K562 (cell line): ENCODE measurements at regions not wholly inside any gene's neighbourhood (a gene's known extent, or its start where the extent isn't known, plus 50 kb on each side); places are given as distances from the start of the nearest gene placed in this dataset.

Source experiments
- ATAC-seq: fragments of 200-7000 bp; cut with Tn5 transposase; 3 replicates; pipeline ENCODE4 v1.9.1; 2020; ENCODE audit warnings: moderate library complexity
- BruUV-seq: library from RNA; stranded (reverse); fragments of 400-500 nt; replicated peaks from 2 replicates; lab custom pipeline; 2021; lab: Mats Ljungman, UMichigan
- CTCF ChIA-PET: fragments of 300-600 bp; formaldehyde crosslinking; extraction: SDS; loops from one replicate; lab custom pipeline; 2021; ENCODE audit warnings: low intra/inter-chr PET ratio; lab: Yijun Ruan, JAX
- POLR2A ChIA-PET: fragments of 300-600, 350-650 bp; sonication (Branson Sonifier 250); formaldehyde crosslinking; extraction: SDS; loops from one replicate; lab custom pipeline; 2021; ENCODE audit warnings: antibody characterized with exemption, inconsistent platforms; lab: Yijun Ruan, JAX
- DNase-seq, 4 experiments: peaks; one replicate each; pipeline versions ENCODE4 v3.0.0 to v3.0.0-alpha.2; 2011 to 2018; ENCODE audit warnings: low spot score in 3 of 4, mixed read lengths in 3 of 4; ENCODE audit errors: extremely low read depth in 1 of 4
- FAIRE-seq: peaks from 2 replicates; lab custom pipeline; 2011; peaks lifted over from hg19 to GRCh38; lab: Jason Lieb, UNC
- H2AFZ ChIP-seq: 2 replicates; pipeline ENCODE4 v1.6.0; 2011; ENCODE audit warnings: low read depth, low read length, control low read depth, inconsistent platforms
- H3K27ac ChIP-seq: fragments of 200-600 bp; 3 replicates; pipeline ENCODE4 v1.8.0; 2011; ENCODE audit warnings: low read depth, mild to moderate bottlenecking, control low read depth, inconsistent platforms, low read length, moderate library complexity, mixed read lengths; ENCODE audit errors: extremely low read depth
- H3K27me3 ChIP-seq, 2 experiments: fragments of 300-600 bp in 1 of 2; 2 replicates in 1 of 2; 3 replicates in 1 of 2; pipeline versions ENCODE4 v1.6.0 to v1.8.0; 2011; ENCODE audit warnings: inconsistent platforms in 2 of 2, low read length in 2 of 2, mild to moderate bottlenecking in 1 of 2, mixed read lengths in 1 of 2, moderate library complexity in 1 of 2; ENCODE audit not compliant: control insufficient read depth in 2 of 2, insufficient read depth in 2 of 2
- H3K36me3 ChIP-seq: fragments of 300-600 bp; 3 replicates; pipeline ENCODE4 v1.8.0; 2011; ENCODE audit warnings: mild to moderate bottlenecking, low read length, inconsistent platforms; ENCODE audit not compliant: control insufficient read depth, insufficient read depth
- H3K4me1 ChIP-seq, 2 experiments: fragments of 200-600 bp in 1 of 2; replicated peaks in 1 of 2; 2 replicates in 1 of 2; 3 replicates in 1 of 2; pipeline versions ENCODE4 v1.5.1 to v1.8.0; 2011; ENCODE audit warnings: inconsistent platforms in 2 of 2, low read length in 2 of 2, mild to moderate bottlenecking in 1 of 2, mixed read lengths in 1 of 2, moderate library complexity in 1 of 2; ENCODE audit not compliant: control insufficient read depth in 2 of 2, insufficient read depth in 2 of 2
- H3K4me2 ChIP-seq: 2 replicates; pipeline ENCODE4 v1.6.1; 2011; ENCODE audit warnings: low read length, control low read depth, inconsistent platforms, mixed read lengths; ENCODE audit not compliant: insufficient read depth
- H3K4me3 ChIP-seq: fragments of 200-600 bp; sonication (generic), shearing (Covaris generic); 2 replicates; pipeline ENCODE4 v1.5.1; 2016; ENCODE audit warnings: control low read depth, inconsistent platforms
- H3K79me2 ChIP-seq: fragments of 200-600 bp; 3 replicates; pipeline ENCODE4 v1.8.0; 2011; ENCODE audit warnings: low read length, inconsistent platforms; ENCODE audit not compliant: control insufficient read depth, insufficient read depth
- H3K9ac ChIP-seq, 2 experiments: 2 replicates each; pipeline versions ENCODE4 v1.6.0 to v1.6.1; 2011; ENCODE audit warnings: low read depth in 2 of 2, low read length in 2 of 2, control low read depth in 1 of 2, inconsistent platforms in 1 of 2, mild to moderate bottlenecking in 1 of 2, mixed read lengths in 1 of 2; ENCODE audit not compliant: insufficient read depth in 1 of 2
- H3K9me1 ChIP-seq: one replicate; pipeline ENCODE4 v1.6.0; 2011; ENCODE audit warnings: inconsistent platforms, mild to moderate bottlenecking, low read length, moderate library complexity; ENCODE audit not compliant: control insufficient read depth, insufficient read depth
- H3K9me3 ChIP-seq: replicated peaks from 2 replicates; pipeline ENCODE4 v1.5.1; 2011; ENCODE audit warnings: low read depth, low read length, inconsistent platforms; ENCODE audit not compliant: control insufficient read depth, insufficient read depth
- H4K20me1 ChIP-seq: replicated peaks from 2 replicates; pipeline ENCODE4 v1.6.1; 2011; ENCODE audit warnings: low read length, inconsistent platforms, mixed read lengths; ENCODE audit not compliant: control insufficient read depth, insufficient read depth
- ADNP ChIP-seq: fragments of 200-800 bp; sonication (Bioruptor generic); IDR thresholded peaks from 2 replicates; pipeline ENCODE4 v1.6.1; 2016; ENCODE audit warnings: missing genetic modification characterization, missing compliant biosample characterization
- DACH1 ChIP-seq: fragments of 450-650 bp; IDR thresholded peaks from 2 replicates; pipeline ENCODE4 v1.6.1; 2018; ENCODE audit not compliant: partially characterized antibody
- EP300 ChIP-seq: IDR thresholded peaks from 2 replicates; pipeline ENCODE4 v1.6.1; 2012; ENCODE audit warnings: low read length, improper control_type of control experiment
- GATAD2A ChIP-seq: fragments of 450-650 bp; IDR thresholded peaks from 2 replicates; pipeline ENCODE4 v1.6.1; 2017
- JUND ChIP-seq, 2 experiments: IDR thresholded peaks; 2 replicates in 1 of 2; 3 replicates in 1 of 2; pipeline ENCODE4 v1.6.1; 2011; ENCODE audit warnings: borderline replicate concordance in 2 of 2, low read depth in 2 of 2, low read length in 2 of 2, improper control_type of control experiment in 1 of 2, missing biosample characterization in 1 of 2, missing genetic modification characterization in 1 of 2, missing genetic modification reagents in 1 of 2
- L3MBTL2 ChIP-seq: fragments of 450-650 bp; IDR thresholded peaks from 2 replicates; pipeline ENCODE4 v1.6.1; 2016; ENCODE audit warnings: mild to moderate bottlenecking, moderate library complexity
- MGA ChIP-seq: fragments of 450-650 bp; IDR thresholded peaks from 2 replicates; pipeline ENCODE4 v1.6.1; 2016; ENCODE audit warnings: mild to moderate bottlenecking, moderate library complexity
- NFE2 ChIP-seq: IDR thresholded peaks from 2 replicates; pipeline ENCODE4 v1.6.1; 2014; ENCODE audit warnings: antibody characterized with exemption, low read depth
- ZNF146 ChIP-seq: IDR thresholded peaks from one replicate; pipeline ENCODE4 v1.6.1; 2018; ENCODE audit warnings: missing compliant biosample characterization; ENCODE audit not compliant: unreplicated experiment
- ZNF282 ChIP-seq: sonication (generic); formaldehyde crosslinking; IDR thresholded peaks from 2 replicates; pipeline ENCODE4 v1.8.1; 2023; ENCODE audit warnings: missing genetic modification reagents
- ZNF561 ChIP-seq: fragments of 450-650 bp; formaldehyde crosslinking; conservative IDR thresholded peaks from 2 replicates; pipeline ENCODE4 v1.4.0; 2020; ENCODE audit warnings: mild to moderate bottlenecking, moderate library complexity
- WGBS: fragments of 100-300 bp; shearing (Covaris generic); methylation state at CpG from one replicate; pipeline ENCODE4 v1.1.6; 2016; ENCODE audit warnings: low coverage, mixed read lengths; ENCODE audit not compliant: insufficient coverage; ENCODE audit errors: missing lambda C conversion rate; 5-methylcytosine and 5-hydroxymethylcytosine counted together
- in situ Hi-C: fragments of 300-500 bp; cut with MboI; formaldehyde crosslinking; loops from 4 replicates; pipeline ENCODE4 v1.15.0; 2018; ENCODE audit warnings: inconsistent platforms, mixed read lengths
- intact Hi-C: fragments of 100-400 bp; cut with micrococcal nuclease; formaldehyde crosslinking; loops from 2 replicates; pipeline ENCODE4 v1.14.2; 2022
- TF ChIP-seq, protein P1 (sequence below): IDR thresholded peaks from 2 replicates; pipeline ENCODE4 v1.6.1; 2012; ENCODE audit warnings: low read depth, low read length, improper control_type of control experiment, borderline replicate concordance

GRCh38 chr9:115461280-115461679, 343.3 kb upstream of the TNC start:
- intact Hi-C loops (no loop called here), in situ Hi-C loops (no loop called here)
- no peaks in the 10 kb centered on the region for H3K27me3 ChIP-seq
- DNase-seq (no peak), ATAC-seq (no peak), FAIRE-seq (no peak)
- H3K79me2 ChIP-seq, result no peaks in the 10 kb centered on the region
- 0 out of 2 replicates have a peak, but pooled peaks cover 2% of the 10 kb centered on the region for H3K9me3 ChIP-seq
- H3K4me2 ChIP-seq, result no peak overlapping the region
- H2AFZ ChIP-seq, result no peak overlapping the region
- no peaks in the 10 kb centered on the region for H3K36me3 ChIP-seq
- BruUV-seq, result no TSS peak
- H4K20me1 ChIP-seq, result no peaks in the 10 kb centered on the region
- no peaks in the 10 kb centered on the region for H3K4me1 ChIP-seq
- no peak overlapping the region for H3K4me3 ChIP-seq
- no peaks in the 10 kb centered on the region for H3K9me1 ChIP-seq
- 0% methylated on average over 3 of the region's 3 CpGs for WGBS
- H3K27ac ChIP-seq, result no peak overlapping the region
- no peak overlapping the region for H3K9ac ChIP-seq
- ChIA-PET CTCF (no interaction called here), POLR2A (no interaction called here)
- TF ChIP-seq ZNF561 (CRISPR knock-in tag) (no peak), ZNF282 (CRISPR knock-in tag) (no peak), EP300 (no peak), DACH1 (no peak), ZNF146 (CRISPR knock-in tag) (no peak), MGA (no peak), JUND (IDR thresholded peaks at IDR 0.05; ENCODE audit: borderline replicate concordance, low read depth, low read length) (no peak), JUND (tag; IDR thresholded peaks at IDR 0.05; ENCODE audit: borderline replicate concordance, low read depth, low read length) (no peak), GATAD2A (no peak), NFE2 (no peak), ADNP (tag) (no peak), L3MBTL2 (no peak)
- TF ChIP-seq, protein P1, sequence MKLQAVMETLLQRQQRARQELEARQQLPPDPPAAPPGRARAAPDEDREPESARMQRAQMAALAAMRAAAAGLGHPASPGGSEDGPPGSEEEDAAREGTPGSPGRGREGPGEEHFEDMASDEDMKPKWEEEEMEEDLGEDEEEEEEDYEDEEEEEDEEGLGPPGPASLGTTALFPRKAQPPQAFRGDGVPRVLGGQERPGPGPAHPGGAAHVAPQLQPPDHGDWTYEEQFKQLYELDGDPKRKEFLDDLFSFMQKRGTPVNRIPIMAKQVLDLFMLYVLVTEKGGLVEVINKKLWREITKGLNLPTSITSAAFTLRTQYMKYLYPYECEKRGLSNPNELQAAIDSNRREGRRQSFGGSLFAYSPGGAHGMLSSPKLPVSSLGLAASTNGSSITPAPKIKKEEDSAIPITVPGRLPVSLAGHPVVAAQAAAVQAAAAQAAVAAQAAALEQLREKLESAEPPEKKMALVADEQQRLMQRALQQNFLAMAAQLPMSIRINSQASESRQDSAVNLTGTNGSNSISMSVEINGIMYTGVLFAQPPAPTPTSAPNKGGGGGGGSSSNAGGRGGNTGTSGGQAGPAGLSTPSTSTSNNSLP, result no peak
